ENCODE measurements at regions not wholly inside any gene's neighbourhood (a gene's known extent, or its start where the extent isn't known, plus 50 kb on each side); places are given as distances from the start of the nearest gene placed in this dataset.

- TF ChIP-seq FOS (IDR thresholded peaks at IDR 0.05; ENCODE audit: borderline replicate concordance, insufficient read depth, low read length) = no peak
- TF ChIP-seq JUN (IDR thresholded peaks at IDR 0.05; ENCODE audit: borderline replicate concordance, insufficient read depth, insufficient read length, low read depth) = no peak
- TF ChIP-seq MYC (IDR thresholded peaks at IDR 0.05; ENCODE audit: low read depth, low read length) = no peak
- TF ChIP-seq CTCF (IDR thresholded peaks at IDR 0.05; ENCODE audit: extremely low read depth in 1 of 2, insufficient read depth in 1 of 2, low read depth in 1 of 2, low read length in 2 of 2) = no peak
- no peak for TF ChIP-seq EZH2 (IDR thresholded peaks at IDR 0.05; ENCODE audit: borderline replicate concordance, low read depth, low read length, severe bottlenecking)
- no peak for TF ChIP-seq GATA2 (IDR thresholded peaks at IDR 0.05; ENCODE audit: insufficient read depth, insufficient read length, low read depth, low read length)
- TF ChIP-seq POLR2A (IDR thresholded peaks at IDR 0.05; ENCODE audit: low read depth, low read length) = no peak
- no peak for TF ChIP-seq POLR2AphosphoS5 (IDR thresholded peaks at IDR 0.05; ENCODE audit: insufficient read depth, low read depth, low read length)
- no peak for TF ChIP-seq MAX (IDR thresholded peaks at IDR 0.05; ENCODE audit: insufficient read depth, insufficient read length)
- CTCF ChIA-PET = interaction anchor here (0.5 to 1.1 kb wide), 2 partner anchors 19 to 126 kb away, joined by 3 read pairs; no protein-coding TSS in a partner anchor
- dilution Hi-C loops (cut with MboI; ENCODE audit: extremely low pct_ligation_motif_present, low sequenced_read_pairs) (no loop called here), intact Hi-C loops (cut with micrococcal nuclease) (no loop called here)
- Histone ChIP-seq H3K36me3 (ENCODE audit: control insufficient read depth in 2 of 2, extremely low read depth in 1 of 2, insufficient read depth in 2 of 2, low read length in 2 of 2) (no peaks in the 10 kb centered on the region), H3K9ac (replicated peaks; ENCODE audit: extremely low read depth, insufficient read depth, low read length) (no peak overlapping the region), H3K79me2 (ENCODE audit: control insufficient read depth, insufficient read depth, low read length) (no peaks in the 10 kb centered on the region), H3K4me1 (ENCODE audit: control insufficient read depth, extremely low read depth, insufficient read depth, low read length) (no peaks in the 10 kb centered on the region), H3K9me3 (replicated peaks; ENCODE audit: control insufficient read depth, insufficient read depth, low read length) (no peaks in the 10 kb centered on the region), H3K9me1 (replicated peaks; ENCODE audit: control insufficient read depth, extremely low read depth, insufficient read depth, low read length) (no peaks in the 10 kb centered on the region), H3K27me3 (ENCODE audit: control insufficient read depth in 2 of 2, insufficient read depth in 2 of 2, low read length in 2 of 2) (no peaks in the 10 kb centered on the region), H3K4me3 (replicated peaks in 1 of 3; ENCODE audit: insufficient read depth in 1 of 3, low read depth in 1 of 3, low read length in 3 of 3) (no peak overlapping the region), H3K4me2 (ENCODE audit: insufficient read depth, low read length) (no peak overlapping the region), H4K20me1 (replicated peaks; ENCODE audit: control insufficient read depth, extremely low read depth, insufficient read depth, low read length) (no peaks in the 10 kb centered on the region), H2AFZ (ENCODE audit: low read depth, low read length) (no peak overlapping the region), H3K27ac (ENCODE audit: insufficient read depth, low read depth, low read length) (no peak overlapping the region)
- BruUV-seq (replicated peaks) = no TSS peak
- POLR2A ChIA-PET = interaction anchor here (0.6 kb wide), 1 partner anchor 84 kb away, joined by 3 read pairs; no protein-coding TSS in a partner anchor
- FAIRE-seq = no peak
- DNase-seq (ENCODE audit: low read depth, low spot score) = no peak
Observed at GRCh38 chr6:90460051-90460450, 126.8 kb downstream of the MAP3K7 start.

Data from endothelial cell of umbilical vein (primary cell).